H9 (cell line): ENCODE measurements at regions not wholly inside any gene's neighbourhood (a gene's known extent, or its start where the extent isn't known, plus 50 kb on each side); places are given as distances from the start of the nearest gene placed in this dataset.

Experiments used
- DNase-seq: peaks from one replicate; pipeline ENCODE4 v3.0.0-alpha.2; 2017
- H2AFZ ChIP-seq: one replicate; pipeline ENCODE4 v1.6.1; 2013; ENCODE audit warnings: mild to moderate bottlenecking, low read length, control low read depth, moderate library complexity
- H2AK5ac ChIP-seq: 2 replicates; pipeline ENCODE4 v1.6.1; 2013; ENCODE audit warnings: low read length, control low read depth, mixed read lengths; ENCODE audit not compliant: insufficient read length
- H2BK120ac ChIP-seq: one replicate; pipeline ENCODE4 v1.6.1; 2013; ENCODE audit warnings: low read depth, mild to moderate bottlenecking, low read length, control low read depth, inconsistent platforms; ENCODE audit not compliant: poor library complexity, severe bottlenecking
- H2BK12ac ChIP-seq: 2 replicates; pipeline ENCODE4 v1.6.1; 2013; ENCODE audit warnings: low read length, control low read depth, mixed read lengths, low read depth; ENCODE audit not compliant: insufficient read length
- H2BK15ac ChIP-seq: 2 replicates; pipeline ENCODE4 v1.6.1; 2013; ENCODE audit warnings: low read depth, low read length, control low read depth
- H2BK20ac ChIP-seq: one replicate; pipeline ENCODE4 v1.6.1; 2013; ENCODE audit warnings: low read depth, mild to moderate bottlenecking, low read length, control low read depth, inconsistent platforms; ENCODE audit not compliant: poor library complexity, severe bottlenecking
- H2BK5ac ChIP-seq: 2 replicates; pipeline ENCODE4 v1.6.1; 2013; ENCODE audit warnings: low read length, control low read depth, mixed read lengths; ENCODE audit not compliant: insufficient read length
- H3K14ac ChIP-seq: 2 replicates; pipeline ENCODE4 v1.6.1; 2013; ENCODE audit warnings: low read length, control low read depth; ENCODE audit not compliant: insufficient read depth
- H3K18ac ChIP-seq: 2 replicates; pipeline ENCODE4 v1.6.1; 2013; ENCODE audit warnings: low read depth, mild to moderate bottlenecking, mixed read lengths, low read length, control low read depth; ENCODE audit not compliant: insufficient read length
- H3K23ac ChIP-seq: 2 replicates; pipeline ENCODE4 v1.6.1; 2013; ENCODE audit warnings: low read length, control low read depth, mixed read lengths, low read depth; ENCODE audit not compliant: insufficient read length
- H3K23me2 ChIP-seq: 2 replicates; pipeline ENCODE4 v1.6.1; 2013; ENCODE audit warnings: low read depth, mild to moderate bottlenecking, mixed read lengths, low read length, control low read depth; ENCODE audit not compliant: insufficient read length, poor library complexity, severe bottlenecking
- H3K27ac ChIP-seq: 2 replicates; pipeline ENCODE4 v1.5.1; 2013; ENCODE audit warnings: low read length, control low read depth, mixed read lengths, low read depth; ENCODE audit not compliant: insufficient read length
- H3K27me3 ChIP-seq: 2 replicates; pipeline ENCODE4 v1.6.1; 2013; ENCODE audit warnings: low read length, control low read depth, inconsistent platforms; ENCODE audit not compliant: insufficient read depth
- H3K4ac ChIP-seq: 2 replicates; pipeline ENCODE4 v1.6.1; 2013; ENCODE audit warnings: low read depth, mild to moderate bottlenecking, control low read depth, inconsistent platforms, low read length, moderate library complexity
- H3K4me1 ChIP-seq: 2 replicates; pipeline ENCODE4 v1.6.1; 2013; ENCODE audit warnings: low read length, control low read depth, inconsistent platforms; ENCODE audit not compliant: insufficient read depth
- H3K4me2 ChIP-seq: 2 replicates; pipeline ENCODE4 v1.6.1; 2013; ENCODE audit warnings: low read length, control low read depth, mixed read lengths; ENCODE audit not compliant: insufficient read length, insufficient read depth
- H3K56ac ChIP-seq: 2 replicates; pipeline ENCODE4 v1.6.1; 2013; ENCODE audit warnings: low read depth, mild to moderate bottlenecking, mixed read lengths, low read length, control low read depth; ENCODE audit not compliant: insufficient read length
- H3K79me1 ChIP-seq: 2 replicates; pipeline ENCODE4 v1.6.1; 2013; ENCODE audit warnings: low read depth, mild to moderate bottlenecking, moderate library complexity, low read length, control low read depth, inconsistent platforms; ENCODE audit not compliant: insufficient read depth, poor library complexity, severe bottlenecking
- H3K79me2 ChIP-seq: 2 replicates; pipeline ENCODE4 v1.6.1; 2013; ENCODE audit warnings: low read length, control low read depth, inconsistent platforms; ENCODE audit not compliant: insufficient read depth
- H3K9ac ChIP-seq: 2 replicates; pipeline ENCODE4 v1.6.1; 2013; ENCODE audit warnings: low read length, control low read depth, mixed read lengths; ENCODE audit not compliant: insufficient read length; ENCODE audit errors: extremely low read depth
- H3K9me3 ChIP-seq: one replicate; pipeline ENCODE4 v1.6.1; 2013; ENCODE audit warnings: low read depth, low read length, inconsistent platforms; ENCODE audit not compliant: control insufficient read depth
- H3T11ph ChIP-seq: one replicate; pipeline ENCODE4 v1.6.1; 2013; ENCODE audit warnings: mild to moderate bottlenecking, low read length, control low read depth, inconsistent platforms
- H4K20me1 ChIP-seq: one replicate; pipeline ENCODE4 v1.6.1; 2013; ENCODE audit not compliant: control insufficient read depth, insufficient read length, insufficient read depth
- H4K5ac ChIP-seq: 2 replicates; pipeline ENCODE4 v1.6.1; 2013; ENCODE audit warnings: low read depth, mild to moderate bottlenecking, mixed read lengths, low read length, control low read depth; ENCODE audit not compliant: insufficient read length
- H4K8ac ChIP-seq: replicated peaks from 2 replicates; pipeline ENCODE4 v1.6.1; 2013; ENCODE audit warnings: low read length, control low read depth, mixed read lengths, low read depth; ENCODE audit not compliant: insufficient read length
- H4K91ac ChIP-seq: 2 replicates; pipeline ENCODE4 v1.6.1; 2013; ENCODE audit warnings: low read depth, mild to moderate bottlenecking, moderate library complexity, mixed read lengths, low read length, control low read depth; ENCODE audit not compliant: insufficient read length
- H3K27ac Mint-ChIP-seq, 3 experiments: 2 replicates in 2 of 3; 3 replicates in 1 of 3; pipeline ENCODE4 v1.8.0; 2020 to 2021; ENCODE audit warnings: mixed read lengths in 3 of 3, mild to moderate bottlenecking in 1 of 3, moderate library complexity in 1 of 3
- H3K27me3 Mint-ChIP-seq: 2 replicates; pipeline ENCODE4 v1.8.0; 2021; ENCODE audit warnings: low read depth, mild to moderate bottlenecking, moderate library complexity, mixed read lengths
- H3K36me3 Mint-ChIP-seq, 3 experiments: 2 replicates in 2 of 3; 3 replicates in 1 of 3; pipeline ENCODE4 v1.8.0; 2020 to 2021; ENCODE audit warnings: low read depth in 3 of 3, mixed read lengths in 3 of 3; ENCODE audit not compliant: insufficient read depth in 1 of 3
- H3K4me1 Mint-ChIP-seq, 2 experiments: 2 replicates each; pipeline ENCODE4 v1.8.0; 2020; ENCODE audit warnings: mixed read lengths in 2 of 2
- H3K4me3 Mint-ChIP-seq, 2 experiments: 2 replicates in 1 of 2; 3 replicates in 1 of 2; pipeline ENCODE4 v1.8.0; 2020 to 2021; ENCODE audit warnings: mild to moderate bottlenecking in 2 of 2, mixed read lengths in 2 of 2, moderate library complexity in 1 of 2
- H3K9me3 Mint-ChIP-seq, 2 experiments: 2 replicates in 1 of 2; 3 replicates in 1 of 2; pipeline ENCODE4 v1.8.0; 2020; ENCODE audit warnings: mild to moderate bottlenecking in 2 of 2, mixed read lengths in 2 of 2, moderate library complexity in 1 of 2
- WGBS: extraction: QIAGEN DNeasy Blood & Tissue Kit; methylation state at CpG from one replicate; pipeline ENCODE4 v1.1.7; 2013; ENCODE audit warnings: missing lambda C conversion rate, low lambda C conversion rate, mixed read lengths; ENCODE audit not compliant: insufficient read length; ENCODE audit errors: extremely low coverage; 5-methylcytosine and 5-hydroxymethylcytosine counted together
- TF ChIP-seq, protein P1 (sequence below): fragments of 200-600 bp; sonication (generic); conservative IDR thresholded peaks from 3 replicates; pipeline ENCODE4 v1.8.0; 2021; ENCODE audit warnings: antibody characterized with exemption, mild to moderate bottlenecking

- no peak overlapping the region for H2AFZ ChIP-seq
- H3K14ac ChIP-seq = no peak overlapping the region
- no peaks in the 10 kb centered on the region for H3K79me1 ChIP-seq
- no peaks in the 10 kb centered on the region for H3K27me3 ChIP-seq
- H3K79me2 ChIP-seq = no peaks in the 10 kb centered on the region; the same call in 1 of the 2 replicates
- no peak overlapping the region for H3K27ac ChIP-seq
- no peak overlapping the region for H2AK5ac ChIP-seq
- Mint-ChIP-seq H3K27ac (peak overlapping the region in 1 of 3 experiments; percentile 75; a peak in 1 of 7 replicates), H3K36me3 (no peaks in the 10 kb centered on the region; a peak in 1 of 7 replicates), H3K4me3 (no peak overlapping the region), H3K4me1 (peaks cover 0 to 5% of the 10 kb centered on the region in 2 experiments; a peak in 2 of 4 replicates), H3K27me3 (no peaks in the 10 kb centered on the region; the same call in 1 of the 2 replicates), H3K9me3 (no peaks in the 10 kb centered on the region)
- no peak overlapping the region for H3K4ac ChIP-seq
- no peak overlapping the region for H3K4me2 ChIP-seq
- no peak overlapping the region for H3K9ac ChIP-seq
- H4K91ac ChIP-seq = no peak overlapping the region
- no peak overlapping the region for H2BK20ac ChIP-seq
- H3K9me3 ChIP-seq = no peaks in the 10 kb centered on the region
- H3K23ac ChIP-seq = no peak overlapping the region
- no peaks in the 10 kb centered on the region for H3K23me2 ChIP-seq
- WGBS = no CpG with 5 or more reads among the region's 13 CpGs
- H3K56ac ChIP-seq = no peak overlapping the region
- no peak overlapping the region for H2BK120ac ChIP-seq
- H2BK12ac ChIP-seq = no peak overlapping the region
- no peak overlapping the region for H4K5ac ChIP-seq
- no peaks in the 10 kb centered on the region for H3K4me1 ChIP-seq
- no peak overlapping the region for H3T11ph ChIP-seq
- no peak overlapping the region for H3K18ac ChIP-seq
- TF ChIP-seq, protein P1, sequence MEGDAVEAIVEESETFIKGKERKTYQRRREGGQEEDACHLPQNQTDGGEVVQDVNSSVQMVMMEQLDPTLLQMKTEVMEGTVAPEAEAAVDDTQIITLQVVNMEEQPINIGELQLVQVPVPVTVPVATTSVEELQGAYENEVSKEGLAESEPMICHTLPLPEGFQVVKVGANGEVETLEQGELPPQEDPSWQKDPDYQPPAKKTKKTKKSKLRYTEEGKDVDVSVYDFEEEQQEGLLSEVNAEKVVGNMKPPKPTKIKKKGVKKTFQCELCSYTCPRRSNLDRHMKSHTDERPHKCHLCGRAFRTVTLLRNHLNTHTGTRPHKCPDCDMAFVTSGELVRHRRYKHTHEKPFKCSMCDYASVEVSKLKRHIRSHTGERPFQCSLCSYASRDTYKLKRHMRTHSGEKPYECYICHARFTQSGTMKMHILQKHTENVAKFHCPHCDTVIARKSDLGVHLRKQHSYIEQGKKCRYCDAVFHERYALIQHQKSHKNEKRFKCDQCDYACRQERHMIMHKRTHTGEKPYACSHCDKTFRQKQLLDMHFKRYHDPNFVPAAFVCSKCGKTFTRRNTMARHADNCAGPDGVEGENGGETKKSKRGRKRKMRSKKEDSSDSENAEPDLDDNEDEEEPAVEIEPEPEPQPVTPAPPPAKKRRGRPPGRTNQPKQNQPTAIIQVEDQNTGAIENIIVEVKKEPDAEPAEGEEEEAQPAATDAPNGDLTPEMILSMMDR = no peak
- no peak overlapping the region for H2BK5ac ChIP-seq
- no peak for DNase-seq
- no peak overlapping the region for H2BK15ac ChIP-seq
- H4K8ac ChIP-seq = no peak overlapping the region
- no peaks in the 10 kb centered on the region for H4K20me1 ChIP-seq
Observed at GRCh38 chr18:46350598-46351159, 246.5 kb downstream of the HAUS1 start.
